BJ (cell line): ENCODE measurements at regions not wholly inside any gene's neighbourhood (a gene's known extent, or its start where the extent isn't known, plus 50 kb on each side); places are given as distances from the start of the nearest gene placed in this dataset.

Experiments used
- CTCF ChIA-PET: fragments of 350-600 bp; formaldehyde crosslinking; extraction: SDS; loops from one replicate; lab custom pipeline; 2021; ENCODE audit warnings: antibody characterized with exemption, inconsistent platforms; lab: Yijun Ruan, JAX
- POLR2A ChIA-PET: fragments of 300-600 bp; sonication (Branson Sonifier 250); formaldehyde crosslinking; extraction: SDS; loops from one replicate; lab custom pipeline; 2021; ENCODE audit warnings: antibody characterized with exemption; lab: Charles Lee
- DNase-seq: peaks from one replicate; pipeline ENCODE4 v3.0.0-alpha.2; 2011; ENCODE audit warnings: low read depth
- H3K27me3 ChIP-seq: 2 replicates; pipeline ENCODE4 v1.6.0; 2011; ENCODE audit warnings: low read length; ENCODE audit not compliant: control insufficient read depth, insufficient read depth
- H3K36me3 ChIP-seq: 2 replicates; pipeline ENCODE4 v1.5.1; 2011; ENCODE audit warnings: low read length; ENCODE audit not compliant: control insufficient read depth, insufficient read depth
- H3K4me3 ChIP-seq: 2 replicates; pipeline ENCODE4 v1.5.1; 2011; ENCODE audit warnings: low read depth, mild to moderate bottlenecking, control low read depth, low read length
- CTCF ChIP-seq: IDR thresholded peaks from 2 replicates; pipeline ENCODE4 v1.5.1; 2011; ENCODE audit warnings: low read depth, mild to moderate bottlenecking, control low read depth, inconsistent platforms, low read length, moderate library complexity; ENCODE audit not compliant: insufficient read depth

- ChIA-PET POLR2A (no interaction called here), CTCF (no interaction called here)
- no peaks in the 10 kb centered on the region for H3K36me3 ChIP-seq
- H3K27me3 ChIP-seq: no peaks in the 10 kb centered on the region
- DNase-seq: no peak
- no peak overlapping the region for H3K4me3 ChIP-seq
- no peak for TF ChIP-seq CTCF
Observed at GRCh38 chr3:80451393-80451792, 683.6 kb upstream of the ROBO1 start.

GRCh38 chr3:80445641-80446040 lies 677.8 kb upstream of the ROBO1 start:
- Histone ChIP-seq H3K27me3 (no peaks in the 10 kb centered on the region), H3K4me3 (no peak overlapping the region), H3K36me3 (no peaks in the 10 kb centered on the region)
- TF ChIP-seq CTCF: no peak
- POLR2A ChIA-PET: no interaction called here
- DNase-seq: no peak
- CTCF ChIA-PET: no interaction called here

GRCh38 chr3:80445053-80445452 lies 677.3 kb upstream of the ROBO1 start:
- Histone ChIP-seq H3K36me3 (no peaks in the 10 kb centered on the region), H3K4me3 (no peak overlapping the region), H3K27me3 (no peaks in the 10 kb centered on the region)
- TF ChIP-seq CTCF: no peak
- ChIA-PET CTCF (no interaction called here), POLR2A (no interaction called here)
- DNase-seq: no peak

GRCh38 chr3:80439490-80439889 lies 671.7 kb upstream of the ROBO1 start:
- Histone ChIP-seq H3K36me3 (no peaks in the 10 kb centered on the region), H3K4me3 (no peak overlapping the region), H3K27me3 (no peaks in the 10 kb centered on the region)
- POLR2A ChIA-PET: no interaction called here
- CTCF ChIA-PET: no interaction called here
- no peak for TF ChIP-seq CTCF
- no peak for DNase-seq

GRCh38 chr3:80434366-80434765 lies 666.6 kb upstream of the ROBO1 start:
- POLR2A ChIA-PET: no interaction called here
- CTCF ChIA-PET: no interaction called here
- H3K27me3 ChIP-seq: no peaks in the 10 kb centered on the region
- H3K36me3 ChIP-seq: no peaks in the 10 kb centered on the region
- H3K4me3 ChIP-seq: no peak overlapping the region
- no peak for TF ChIP-seq CTCF
- DNase-seq: no peak
